ENCODE measurements at regions not wholly inside any gene's neighbourhood (a gene's known extent, or its start where the extent isn't known, plus 50 kb on each side); places are given as distances from the start of the nearest gene placed in this dataset.

DNA sequence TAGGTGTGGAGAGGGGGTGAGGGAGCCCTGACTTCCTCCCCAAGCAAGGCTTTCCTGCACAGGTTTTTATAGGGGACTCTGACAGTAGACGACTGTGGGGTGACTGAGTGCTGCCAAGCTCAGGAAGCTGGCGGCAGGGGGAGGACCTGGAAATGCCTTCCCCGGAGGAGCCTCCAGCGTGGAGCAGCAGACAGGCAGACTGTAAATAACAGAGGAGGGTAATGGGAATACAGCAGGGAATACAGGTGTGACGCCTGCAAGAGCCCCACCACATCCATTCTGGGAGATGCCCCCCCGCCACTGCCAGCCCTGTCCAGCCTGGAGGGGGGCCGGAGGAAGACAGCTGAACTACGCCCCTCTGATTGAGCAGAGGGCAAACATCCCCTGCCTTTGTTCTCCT is 190.4 kb downstream of the UQCRFS1 start:
- Histone ChIP-seq H3K9ac (ENCODE audit: low read depth, low read length, poor library complexity, severe bottlenecking) (no peak overlapping the region), H3K9me3 (ENCODE audit: insufficient read depth, low read depth, low read length) (peaks cover 15% of the 10 kb centered on the region; the same call in 1 of the 2 replicates), H3F3A (ENCODE audit: low read depth) (no peaks in the 10 kb centered on the region), H3K4me1 (ENCODE audit: insufficient read depth, low read length, poor library complexity, severe bottlenecking) (no peaks in the 10 kb centered on the region), H3K9me2 (replicated peaks; ENCODE audit: low read depth, low read length) (no peaks in the 10 kb centered on the region), H3K27me3 (ENCODE audit: insufficient read depth, low read length, poor library complexity, severe bottlenecking) (no peaks in the 10 kb centered on the region), H3K36me3 (ENCODE audit: insufficient read depth, low read length) (no peaks in the 10 kb centered on the region), H4K20me1 (ENCODE audit: insufficient read depth, low read length, poor library complexity, severe bottlenecking) (no peaks in the 10 kb centered on the region), H3K4me3 (ENCODE audit: low read length, poor library complexity, severe bottlenecking) (no peak overlapping the region), H3K79me2 (ENCODE audit: insufficient read depth, low read length) (no peaks in the 10 kb centered on the region), H2AFZ (ENCODE audit: low read length) (no peak overlapping the region), H3K4me2 (ENCODE audit: low read depth, low read length, poor library complexity, severe bottlenecking) (no peak overlapping the region)
- no peak for TF ChIP-seq EZH2phosphoT487 (IDR thresholded peaks at IDR 0.05; ENCODE audit: borderline replicate concordance)
- no peak for TF ChIP-seq CTCF (conservative IDR thresholded peaks at IDR 0.05; ENCODE audit: low read length)

GRCh38 chr19:29022165-29022564 is 190.8 kb downstream of the UQCRFS1 start:
- Histone ChIP-seq H3K9me2 (replicated peaks; ENCODE audit: low read depth, low read length) (no peaks in the 10 kb centered on the region), H2AFZ (ENCODE audit: low read length) (no peak overlapping the region)

GRCh38 chr19:29021232-29021916 is 191.6 kb downstream of the UQCRFS1 start:
- Histone ChIP-seq H3K27me3 (ENCODE audit: insufficient read depth, low read length, poor library complexity, severe bottlenecking) (no peaks in the 10 kb centered on the region), H2AFZ (ENCODE audit: low read length) (no peak overlapping the region), H3K9ac (ENCODE audit: low read depth, low read length, poor library complexity, severe bottlenecking) (no peak overlapping the region), H3K4me3 (ENCODE audit: low read length, poor library complexity, severe bottlenecking) (no peak overlapping the region), H3K36me3 (ENCODE audit: insufficient read depth, low read length) (no peaks in the 10 kb centered on the region), H3K9me2 (replicated peaks; ENCODE audit: low read depth, low read length) (no peaks in the 10 kb centered on the region), H4K20me1 (ENCODE audit: insufficient read depth, low read length, poor library complexity, severe bottlenecking) (no peaks in the 10 kb centered on the region), H3K4me2 (ENCODE audit: low read depth, low read length, poor library complexity, severe bottlenecking) (no peak overlapping the region), H3K9me3 (ENCODE audit: insufficient read depth, low read depth, low read length) (peaks cover 19% of the 10 kb centered on the region; the same call in 1 of the 2 replicates), H3K4me1 (ENCODE audit: insufficient read depth, low read length, poor library complexity, severe bottlenecking) (no peaks in the 10 kb centered on the region), H3K79me2 (ENCODE audit: insufficient read depth, low read length) (no peaks in the 10 kb centered on the region), H3F3A (ENCODE audit: low read depth) (no peaks in the 10 kb centered on the region)
- TF ChIP-seq EZH2phosphoT487 (IDR thresholded peaks at IDR 0.05; ENCODE audit: borderline replicate concordance) (no peak), CTCF (conservative IDR thresholded peaks at IDR 0.05; ENCODE audit: low read length) (no peak)

More at GRCh38 chr19:29022165-29022564, 190.8 kb downstream of the UQCRFS1 start:
- Histone ChIP-seq H3K9me3 (ENCODE audit: insufficient read depth, low read depth, low read length) (peaks cover 17% of the 10 kb centered on the region; the same call in 1 of the 2 replicates), H3K27me3 (ENCODE audit: insufficient read depth, low read length, poor library complexity, severe bottlenecking) (no peaks in the 10 kb centered on the region), H3K9ac (ENCODE audit: low read depth, low read length, poor library complexity, severe bottlenecking) (no peak overlapping the region), H3K4me2 (ENCODE audit: low read depth, low read length, poor library complexity, severe bottlenecking) (no peak overlapping the region), H4K20me1 (ENCODE audit: insufficient read depth, low read length, poor library complexity, severe bottlenecking) (no peaks in the 10 kb centered on the region), H3K4me3 (ENCODE audit: low read length, poor library complexity, severe bottlenecking) (no peak overlapping the region), H3K4me1 (ENCODE audit: insufficient read depth, low read length, poor library complexity, severe bottlenecking) (no peaks in the 10 kb centered on the region), H3K36me3 (ENCODE audit: insufficient read depth, low read length) (no peaks in the 10 kb centered on the region), H3K79me2 (ENCODE audit: insufficient read depth, low read length) (no peaks in the 10 kb centered on the region), H3F3A (ENCODE audit: low read depth) (no peaks in the 10 kb centered on the region)
- no peak for TF ChIP-seq EZH2phosphoT487 (IDR thresholded peaks at IDR 0.05; ENCODE audit: borderline replicate concordance)
- no peak for TF ChIP-seq CTCF (conservative IDR thresholded peaks at IDR 0.05; ENCODE audit: low read length)

Measured in Loucy (cell line).